ENCODE measurements at regions not wholly inside any gene's neighbourhood (a gene's known extent, or its start where the extent isn't known, plus 50 kb on each side); places are given as distances from the start of the nearest gene placed in this dataset.

DNA sequence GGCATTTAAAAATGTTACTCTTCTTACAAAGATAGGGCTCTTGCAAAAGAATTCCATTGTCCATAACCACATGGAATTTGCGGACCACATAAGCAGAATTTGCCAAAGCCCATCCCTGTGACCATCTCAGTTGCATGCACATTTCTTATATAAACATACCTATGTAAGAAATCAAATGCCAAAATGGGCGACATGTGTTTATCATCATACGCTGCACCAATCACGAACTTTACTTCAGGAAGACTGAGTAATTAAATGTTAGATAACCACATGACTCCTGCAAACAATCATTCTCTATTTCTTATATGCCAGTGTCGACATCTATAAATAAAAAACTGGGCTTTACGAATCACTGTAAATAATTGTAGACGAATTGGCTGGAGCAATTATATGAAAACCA, 186.1 kb upstream of the RBMS1 start:
- TF ChIP-seq ZNF274 (IDR thresholded peaks at IDR 0.05; ENCODE audit: low read depth, low read length) (no peak), YY1 (IDR thresholded peaks at IDR 0.05; ENCODE audit: insufficient read depth, insufficient read length) (no peak)
